ENCODE measurements at regions not wholly inside any gene's neighbourhood (a gene's known extent, or its start where the extent isn't known, plus 50 kb on each side); places are given as distances from the start of the nearest gene placed in this dataset.

- FAIRE-seq (no peak), ATAC-seq (no peak), DNase-seq (ENCODE audit: low read depth in 1 of 2, low spot score in 1 of 2) (no peak)
- no peak overlapping the region for H3K4me2 ChIP-seq
- H3K4me1 ChIP-seq = no peaks in the 10 kb centered on the region
- H3K4me3 ChIP-seq = no peak overlapping the region
- WGBS (ENCODE audit: missing lambda C conversion rate) = 0% methylated on average over 1 of the region's 1 CpG
- TF ChIP-seq BCL3 (IDR thresholded peaks at IDR 0.05) = no peak
- ChIA-PET POLR2A (no interaction called here), CTCF (no interaction called here)
- no peaks in the 10 kb centered on the region for H3K9me3 ChIP-seq
- no peak overlapping the region for H3K27ac ChIP-seq
Observed at GRCh38 chr10:10149899-10150298, 867.8 kb upstream of the CELF2 start.

GRCh38 chr10:10156917-10157600 is 860.6 kb upstream of the CELF2 start:
- no peak overlapping the region for H3K4me2 ChIP-seq
- no peak overlapping the region for H3K27ac ChIP-seq
- TF ChIP-seq FOSB (CRISPR knock-in tag; IDR thresholded peaks at IDR 0.05) (no peak), GATA3 (IDR thresholded peaks at IDR 0.05; ENCODE audit: borderline replicate concordance) (no peak), EP300 (IDR thresholded peaks at IDR 0.05) (no peak), RAD21 (conservative IDR thresholded peaks at IDR 0.05 in 1 of 2, IDR thresholded peaks at IDR 0.05 in 1 of 2) (no peak), USF2 (IDR thresholded peaks at IDR 0.05) (no peak), CEBPB (IDR thresholded peaks at IDR 0.05) (no peak), BCL3 (IDR thresholded peaks at IDR 0.05) (no peak), ATOH8 (CRISPR knock-in tag; IDR thresholded peaks at IDR 0.05; ENCODE audit: low read depth) (no peak), EHMT2 (IDR thresholded peaks at IDR 0.05; ENCODE audit: low read depth) (no peak), CBX2 (IDR thresholded peaks at IDR 0.05; ENCODE audit: borderline replicate concordance, low read depth) (no peak), HOXB13 (CRISPR knock-in tag; IDR thresholded peaks at IDR 0.05; ENCODE audit: low read depth) (no peak), RCOR1 (IDR thresholded peaks at IDR 0.05; ENCODE audit: low read depth, low read length) (no peak), FOXS1 (CRISPR knock-in tag; IDR thresholded peaks at IDR 0.05) (no peak), EHF (CRISPR knock-in tag; IDR thresholded peaks at IDR 0.05) (no peak), JUNB (IDR thresholded peaks at IDR 0.05) (no peak), ZSCAN20 (CRISPR knock-in tag; IDR thresholded peaks at IDR 0.05) (no peak), PHF8 (IDR thresholded peaks at IDR 0.05; ENCODE audit: borderline replicate concordance, low read depth) (no peak)
- ATAC-seq (no peak), DNase-seq (ENCODE audit: low read depth in 1 of 2, low spot score in 1 of 2) (no peak), FAIRE-seq (no peak)
- POLR2A ChIA-PET = no interaction called here
- WGBS (ENCODE audit: missing lambda C conversion rate) = 6% methylated on average over 7 of the region's 7 CpGs
- no peak overlapping the region for H3K4me3 ChIP-seq
- no peaks in the 10 kb centered on the region for H3K4me1 ChIP-seq
- CTCF ChIA-PET = no interaction called here
- peaks cover 5% of the 10 kb centered on the region; the same call in 1 of the 3 replicates for H3K9me3 ChIP-seq

GRCh38 chr10:10160821-10161312 is 856.8 kb upstream of the CELF2 start:
- FAIRE-seq = no peak
- 61% methylated on average over 8 of the region's 27 CpGs for WGBS (ENCODE audit: missing lambda C conversion rate)
- POLR2A ChIA-PET = no interaction called here

More at GRCh38 chr10:10160821-10161312, 856.8 kb upstream of the CELF2 start:
- TF ChIP-seq ATOH8 (CRISPR knock-in tag; IDR thresholded peaks at IDR 0.05; ENCODE audit: low read depth) (no peak), ELK1 (IDR thresholded peaks at IDR 0.05; ENCODE audit: low read depth, low read length) (no peak), HES2 (IDR thresholded peaks at IDR 0.05) (no peak), KDM5A (IDR thresholded peaks at IDR 0.05) (no peak), HOXB13 (CRISPR knock-in tag; IDR thresholded peaks at IDR 0.05; ENCODE audit: low read depth) (no peak), RAD21 (conservative IDR thresholded peaks at IDR 0.05 in 1 of 2, IDR thresholded peaks at IDR 0.05 in 1 of 2) (no peak), PBX3 (IDR thresholded peaks at IDR 0.05) (no peak)
- Histone ChIP-seq H3K4me1 (no peaks in the 10 kb centered on the region), H3K4me3 (no peak overlapping the region), H3K4me2 (no peak overlapping the region), H3K9me3 (peaks cover 5% of the 10 kb centered on the region; the same call in 1 of the 3 replicates), H3K27ac (no peak overlapping the region)
- ATAC-seq (no peak), DNase-seq (ENCODE audit: low read depth in 1 of 2, low spot score in 1 of 2) (no peak)
- CTCF ChIA-PET = no interaction called here
